GM18951 (cell line): ENCODE measurements at regions not wholly inside any gene's neighbourhood (a gene's known extent, or its start where the extent isn't known, plus 50 kb on each side); places are given as distances from the start of the nearest gene placed in this dataset.

Experiments
- POLR2A ChIP-seq: IDR thresholded peaks from 4 replicates; pipeline ENCODE4 v1.6.1; 2011; ENCODE audit warnings: mild to moderate bottlenecking; ENCODE audit not compliant: insufficient read length, insufficient read depth; ENCODE audit errors: extremely low read depth
- in situ Hi-C: fragments of 300-500 bp; cut with MboI; formaldehyde crosslinking; loops from one replicate; pipeline ENCODE4 v1.12.0; 2022; ENCODE audit warnings: low sequenced_read_pairs, mixed read lengths, inconsistent platforms; ENCODE audit not compliant: unreplicated experiment

DNA sequence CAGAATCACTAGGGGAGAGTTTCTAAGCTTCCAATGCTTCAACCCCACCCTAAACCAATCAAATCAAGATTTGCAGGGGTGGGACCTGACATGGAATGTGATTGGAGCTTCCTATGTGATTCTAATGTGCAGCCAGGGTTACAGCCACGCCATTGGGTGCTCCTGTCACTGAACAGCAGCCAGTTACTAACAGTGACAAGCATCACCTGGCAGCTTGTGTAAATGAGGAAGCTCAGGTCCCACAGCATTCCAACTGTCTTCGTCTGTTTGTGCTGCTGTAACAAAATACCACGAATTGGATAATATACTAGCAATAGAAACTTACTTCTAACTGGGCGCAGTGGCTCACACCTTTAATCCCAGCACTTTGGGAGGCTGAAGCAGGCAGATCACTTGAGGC is 294.9 kb downstream of the SHQ1 start:
- no peak for TF ChIP-seq POLR2A

GRCh38 chr3:72550582-72551262 is 297.5 kb downstream of the SHQ1 start:
- no peak for TF ChIP-seq POLR2A
- in situ Hi-C loops = no loop called here

More for the DNA sequence above, 294.9 kb downstream of the SHQ1 start:
- in situ Hi-C loops = no loop called here

- in situ Hi-C loops = no loop called here
- TF ChIP-seq POLR2A = no peak
These were observed 298.3 kb downstream of the SHQ1 start for GRCh38 chr3:72549761-72550581.

- in situ Hi-C loops = no loop called here
- no peak for TF ChIP-seq POLR2A
These were observed 299.3 kb downstream of the SHQ1 start for GRCh38 chr3:72548981-72549380.

- in situ Hi-C loops = no loop called here
- no peak for TF ChIP-seq POLR2A
These were observed 299.8 kb downstream of the SHQ1 start for GRCh38 chr3:72548461-72548860.

DNA sequence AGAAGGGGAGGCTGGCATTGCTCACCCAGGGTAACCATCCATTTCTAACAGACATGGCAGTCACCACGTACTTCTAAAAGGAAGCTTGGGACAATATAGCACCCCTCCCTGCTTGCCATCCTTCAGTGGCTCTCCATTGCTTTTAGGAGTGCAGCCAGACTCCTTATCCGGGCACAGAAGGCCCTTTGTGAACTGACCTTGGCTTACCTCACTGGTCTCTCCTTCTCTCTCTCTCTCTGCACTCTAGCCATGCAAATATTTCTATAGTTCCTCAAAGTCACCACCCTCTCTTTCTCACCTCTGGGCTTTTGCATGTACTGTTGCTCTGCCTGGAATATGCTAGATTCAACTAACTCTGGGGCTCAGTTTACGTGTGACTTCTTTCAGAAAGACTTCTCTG is 301.1 kb downstream of the SHQ1 start:
- TF ChIP-seq POLR2A = no peak
- in situ Hi-C loops = no loop called here

DNA sequence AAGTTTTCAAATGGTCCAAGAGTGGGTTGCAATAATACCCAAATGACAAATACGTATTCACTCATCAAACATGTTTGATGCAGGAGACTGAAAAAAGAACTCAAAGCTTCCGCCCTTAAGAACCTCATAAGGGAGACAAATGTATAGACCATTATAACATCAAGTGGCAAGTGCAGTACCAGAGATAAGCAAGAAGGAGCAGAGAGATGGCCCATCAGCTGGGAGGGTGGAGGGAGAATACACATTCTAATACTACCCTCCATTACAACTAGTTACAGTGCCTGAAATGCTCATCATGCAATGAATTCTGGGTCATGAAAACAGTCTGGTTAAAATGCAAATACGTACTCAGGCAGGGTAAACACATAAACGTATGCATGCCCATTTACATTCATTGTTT is 304.0 kb downstream of the SHQ1 start:
- in situ Hi-C loops = no loop called here
- TF ChIP-seq POLR2A = no peak

DNA sequence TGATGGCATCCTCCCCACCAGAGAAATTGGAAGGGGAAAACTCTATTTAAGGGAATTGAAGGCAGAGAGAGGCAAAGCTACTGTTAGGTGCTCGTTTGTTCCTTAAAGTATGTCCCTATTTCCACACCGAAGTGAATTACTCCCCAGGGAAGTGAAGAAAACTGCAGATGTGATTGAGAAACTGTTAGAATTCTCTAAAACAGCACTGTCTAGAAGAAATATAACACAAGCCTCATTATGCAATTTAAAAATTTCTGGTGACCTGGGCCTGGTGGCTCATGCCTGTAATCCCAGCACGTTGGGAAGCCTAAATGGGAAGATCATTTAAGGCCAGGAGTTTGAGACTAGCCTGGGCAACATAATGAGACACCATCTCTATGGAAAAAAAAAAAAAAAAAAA is 305.0 kb downstream of the SHQ1 start:
- in situ Hi-C loops = no loop called here

DNA sequence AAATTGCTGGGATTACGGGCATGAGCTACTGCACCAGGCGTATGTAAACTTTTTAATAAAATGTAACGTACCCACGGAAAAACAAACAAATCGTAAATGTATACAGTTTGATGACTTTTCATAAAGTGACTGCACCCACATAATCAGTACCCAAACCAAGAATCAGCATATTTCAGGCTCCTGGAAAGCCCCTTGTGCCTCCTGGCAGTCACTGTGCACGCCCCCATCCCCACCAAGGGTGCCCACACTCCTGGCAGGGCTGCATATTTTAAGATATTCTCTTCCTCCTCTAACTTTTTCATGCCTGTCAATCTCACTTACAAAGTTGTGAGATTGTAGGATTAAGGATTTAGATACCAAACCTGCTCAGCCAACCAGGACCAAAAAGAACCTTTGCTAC is 305.5 kb downstream of the SHQ1 start:
- TF ChIP-seq POLR2A = no peak
- in situ Hi-C loops = no loop called here

More for the DNA sequence above, 305.0 kb downstream of the SHQ1 start:
- no peak for TF ChIP-seq POLR2A

DNA sequence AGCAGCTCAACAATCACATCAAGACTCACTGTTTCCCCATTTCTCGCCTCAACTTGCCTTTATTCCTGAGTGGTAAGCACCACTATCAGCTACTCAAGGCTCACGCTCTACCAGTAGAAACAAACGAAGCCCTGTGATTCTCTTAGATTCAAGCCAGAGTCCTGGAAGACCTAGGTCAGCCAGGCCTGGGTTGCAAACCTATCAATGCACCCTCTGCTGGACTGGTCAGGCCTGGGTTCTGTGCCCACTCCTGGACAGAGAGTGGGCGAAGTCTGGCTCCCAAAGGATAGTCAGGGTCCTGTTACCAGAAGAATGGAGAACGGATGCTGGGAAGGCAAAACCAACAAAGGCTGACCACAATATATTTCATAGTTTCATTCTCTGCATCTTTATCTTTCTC is 308.4 kb downstream of the SHQ1 start:
- TF ChIP-seq POLR2A = no peak
- in situ Hi-C loops = no loop called here

- no peak for TF ChIP-seq POLR2A
- in situ Hi-C loops = no loop called here
These were observed 310.0 kb downstream of the SHQ1 start for GRCh38 chr3:72538070-72538745.

DNA sequence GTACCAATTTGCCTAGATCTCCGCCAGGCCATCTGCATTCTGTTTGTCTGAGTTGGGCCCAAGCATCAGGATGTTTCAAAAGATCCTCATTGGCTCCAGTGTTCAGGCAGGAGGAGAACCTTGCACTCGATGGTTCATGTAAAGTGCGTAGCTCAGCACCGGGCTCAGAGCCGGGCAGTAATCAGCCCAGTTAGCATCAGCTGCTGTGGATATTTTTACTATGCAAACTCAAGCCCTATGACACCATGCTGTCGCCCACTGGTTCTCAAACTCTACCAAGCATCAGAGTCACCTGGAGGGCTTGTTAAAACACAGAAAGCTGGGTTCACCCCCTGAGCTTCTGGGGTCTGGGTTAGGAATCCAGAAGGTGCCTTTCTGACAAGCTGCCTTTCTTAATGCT is 310.8 kb downstream of the SHQ1 start:
- in situ Hi-C loops = no loop called here
- no peak for TF ChIP-seq POLR2A

DNA sequence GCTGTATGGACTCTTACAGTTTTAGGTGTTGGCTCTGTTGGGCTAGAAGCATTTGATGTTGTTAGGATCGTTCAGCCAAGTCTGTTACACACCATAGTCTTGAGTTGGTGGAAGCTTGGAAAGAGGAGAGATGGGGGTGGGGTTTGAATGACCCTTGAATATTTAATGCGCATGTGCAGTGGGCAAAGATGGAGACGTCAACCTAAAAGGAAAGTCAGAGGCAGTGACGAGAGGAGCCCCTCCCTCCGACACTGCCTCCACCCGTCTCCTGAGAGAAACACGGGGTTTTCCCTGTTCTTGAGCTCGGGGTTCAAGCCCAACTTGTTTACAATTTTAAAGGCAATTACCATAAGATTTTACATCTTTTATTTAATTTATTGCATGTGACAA is 311.4 kb downstream of the SHQ1 start:
- TF ChIP-seq POLR2A = no peak

More for the DNA sequence above, 311.4 kb downstream of the SHQ1 start:
- in situ Hi-C loops = no loop called here
